GM19025 (cell line): ENCODE measurements at regions not wholly inside any gene's neighbourhood (a gene's known extent, or its start where the extent isn't known, plus 50 kb on each side); places are given as distances from the start of the nearest gene placed in this dataset.

Source experiments
- ATAC-seq: cut with Tn5 transposase; IDR thresholded peaks from one replicate; pipeline ENCODE4 v1.9.1; 2021; ENCODE audit warnings: mild to moderate bottlenecking, low read depth, moderate library complexity; ENCODE audit not compliant: unreplicated experiment

GRCh38 chr18:41391616-41392595 is 563.1 kb upstream of the PIK3C3 start:
- ATAC-seq = no peak

- no peak for ATAC-seq
These were observed 564.7 kb upstream of the PIK3C3 start for GRCh38 chr18:41390309-41390708.

- no peak for ATAC-seq
These were observed 576.4 kb upstream of the PIK3C3 start for GRCh38 chr18:41378598-41378997.

GRCh38 chr18:41373612-41374011 is 581.4 kb upstream of the PIK3C3 start:
- ATAC-seq = no peak

GRCh38 chr18:41372046-41372665 is 582.9 kb upstream of the PIK3C3 start:
- ATAC-seq = no peak

- ATAC-seq = no peak
These were observed 583.6 kb upstream of the PIK3C3 start for GRCh38 chr18:41371156-41372045.

GRCh38 chr18:41370740-41371139 is 584.3 kb upstream of the PIK3C3 start:
- no peak for ATAC-seq

- ATAC-seq = no peak
These were observed 597.3 kb upstream of the PIK3C3 start for GRCh38 chr18:41357708-41358107.

- no peak for ATAC-seq
These were observed 601.1 kb upstream of the PIK3C3 start for GRCh38 chr18:41353777-41354528.

GRCh38 chr18:41351430-41351829 is 603.6 kb upstream of the PIK3C3 start:
- no peak for ATAC-seq

GRCh38 chr18:41347057-41347456 is 608.0 kb upstream of the PIK3C3 start:
- ATAC-seq = no peak

- ATAC-seq = no peak
These were observed 611.2 kb upstream of the PIK3C3 start for GRCh38 chr18:41343808-41344207.

- no peak for ATAC-seq
These were observed 616.7 kb upstream of the PIK3C3 start for GRCh38 chr18:41338341-41338740.

- ATAC-seq = no peak
These were observed 623.4 kb upstream of the PIK3C3 start for GRCh38 chr18:41331661-41332060.

GRCh38 chr18:41326311-41326710 is 628.7 kb upstream of the PIK3C3 start:
- no peak for ATAC-seq

- no peak for ATAC-seq
These were observed 630.1 kb upstream of the PIK3C3 start for GRCh38 chr18:41324934-41325333.

- no peak for ATAC-seq
These were observed 630.8 kb upstream of the PIK3C3 start for GRCh38 chr18:41324020-41324791.

- ATAC-seq = no peak
These were observed 632.0 kb upstream of the PIK3C3 start for GRCh38 chr18:41323044-41323443.

GRCh38 chr18:41320100-41320499 is 634.9 kb upstream of the PIK3C3 start:
- no peak for ATAC-seq
